H1 (cell line): ENCODE measurements at regions not wholly inside any gene's neighbourhood (a gene's known extent, or its start where the extent isn't known, plus 50 kb on each side); places are given as distances from the start of the nearest gene placed in this dataset.

Experiments used
- BRCA1 ChIP-seq: IDR thresholded peaks from 2 replicates; pipeline ENCODE4 v1.6.1; 2012; ENCODE audit warnings: low read depth, low read length, improper control_type of control experiment
- CBX5 ChIP-seq: fragments of 300-800, 300-1000 bp; sonication (generic); IDR thresholded peaks from 2 replicates; pipeline ENCODE4 v1.7.1; 2016; ENCODE audit warnings: antibody characterized with exemption, low read length, low read depth
- CHD2 ChIP-seq: IDR thresholded peaks from 2 replicates; pipeline ENCODE4 v1.6.1; 2012; ENCODE audit warnings: low read length, improper control_type of control experiment
- CHD7 ChIP-seq: fragments of 300-600 bp; sonication (generic); IDR thresholded peaks from 2 replicates; pipeline ENCODE4 v1.7.1; 2012; ENCODE audit warnings: low read length, moderate library complexity, mild to moderate bottlenecking, inconsistent platforms; ENCODE audit not compliant: insufficient replicate concordance
- KDM1A ChIP-seq: fragments of 200-600, 300-600 bp; sonication (generic); IDR thresholded peaks from 2 replicates; pipeline ENCODE4 v1.7.1; 2016; ENCODE audit warnings: mild to moderate bottlenecking, low read length, borderline replicate concordance
- MAFK ChIP-seq: IDR thresholded peaks from 2 replicates; pipeline ENCODE4 v1.6.1; 2012; ENCODE audit warnings: low read depth, mild to moderate bottlenecking, improper control_type of control experiment, low read length
- POLR2AphosphoS5 ChIP-seq: IDR thresholded peaks from 2 replicates; pipeline ENCODE4 v1.6.1; 2011; ENCODE audit warnings: low read depth, low read length
- RAD21 ChIP-seq, 2 experiments: IDR thresholded peaks in 1 of 2; conservative IDR thresholded peaks in 1 of 2; 2 replicates each; pipeline ENCODE4 v1.6.1; 2011; ENCODE audit warnings: low read depth in 2 of 2, low read length in 2 of 2, improper control_type of control experiment in 1 of 2, inconsistent platforms in 1 of 2, mild to moderate bottlenecking in 1 of 2, moderate library complexity in 1 of 2
- TAF1 ChIP-seq: IDR thresholded peaks from 2 replicates; pipeline ENCODE4 v1.6.1; 2011; ENCODE audit warnings: mild to moderate bottlenecking, low read depth, low read length
- TBP ChIP-seq: IDR thresholded peaks from 2 replicates; pipeline ENCODE4 v1.6.1; 2011; ENCODE audit warnings: low read depth, low read length, improper control_type of control experiment
- USF2 ChIP-seq: IDR thresholded peaks from 2 replicates; pipeline ENCODE4 v1.6.1; 2011; ENCODE audit warnings: low read length, improper control_type of control experiment
- ZNF274 ChIP-seq: IDR thresholded peaks from 2 replicates; pipeline ENCODE4 v1.7.0; 2012; ENCODE audit warnings: low read length, borderline replicate concordance; ENCODE audit errors: extremely low read depth

GRCh38 chr5:175054243-175054642 lies 329.9 kb downstream of the MSX2 start (continued):
- TF ChIP-seq CHD7 (no peak), TBP (no peak), KDM1A (no peak), CHD2 (no peak), CBX5 (no peak), TAF1 (no peak), BRCA1 (no peak), ZNF274 (no peak), MAFK (no peak), POLR2AphosphoS5 (no peak), RAD21 (IDR thresholded peaks at IDR 0.05 in 1 of 2, conservative IDR thresholded peaks at IDR 0.05 in 1 of 2; ENCODE audit: low read depth in 2 of 2, low read length in 2 of 2) (no peak), USF2 (no peak)
